ENCODE measurements at regions not wholly inside any gene's neighbourhood (a gene's known extent, or its start where the extent isn't known, plus 50 kb on each side); places are given as distances from the start of the nearest gene placed in this dataset.
A peak's percentile ranks its signal among the peaks of the same experiment; 100 is the strongest.

GRCh38 chr17:72518159-72518732 lies 397.4 kb downstream of the SOX9 start:
- no peak for DNase-seq (ENCODE audit: low read depth in 2 of 2)

GRCh38 chr17:72518753-72519597 lies 398.2 kb downstream of the SOX9 start:
- DNase-seq (ENCODE audit: low read depth in 2 of 2), result no peak

GRCh38 chr17:72519598-72519936 lies 398.7 kb downstream of the SOX9 start:
- no peak for DNase-seq (ENCODE audit: low read depth in 2 of 2)

GRCh38 chr17:72520665-72521303 lies 400.0 kb downstream of the SOX9 start:
- DNase-seq (ENCODE audit: low read depth in 2 of 2), result no peak

GRCh38 chr17:72523491-72523890 lies 402.7 kb downstream of the SOX9 start:
- DNase-seq (ENCODE audit: low read depth in 2 of 2), result no peak

DNA sequence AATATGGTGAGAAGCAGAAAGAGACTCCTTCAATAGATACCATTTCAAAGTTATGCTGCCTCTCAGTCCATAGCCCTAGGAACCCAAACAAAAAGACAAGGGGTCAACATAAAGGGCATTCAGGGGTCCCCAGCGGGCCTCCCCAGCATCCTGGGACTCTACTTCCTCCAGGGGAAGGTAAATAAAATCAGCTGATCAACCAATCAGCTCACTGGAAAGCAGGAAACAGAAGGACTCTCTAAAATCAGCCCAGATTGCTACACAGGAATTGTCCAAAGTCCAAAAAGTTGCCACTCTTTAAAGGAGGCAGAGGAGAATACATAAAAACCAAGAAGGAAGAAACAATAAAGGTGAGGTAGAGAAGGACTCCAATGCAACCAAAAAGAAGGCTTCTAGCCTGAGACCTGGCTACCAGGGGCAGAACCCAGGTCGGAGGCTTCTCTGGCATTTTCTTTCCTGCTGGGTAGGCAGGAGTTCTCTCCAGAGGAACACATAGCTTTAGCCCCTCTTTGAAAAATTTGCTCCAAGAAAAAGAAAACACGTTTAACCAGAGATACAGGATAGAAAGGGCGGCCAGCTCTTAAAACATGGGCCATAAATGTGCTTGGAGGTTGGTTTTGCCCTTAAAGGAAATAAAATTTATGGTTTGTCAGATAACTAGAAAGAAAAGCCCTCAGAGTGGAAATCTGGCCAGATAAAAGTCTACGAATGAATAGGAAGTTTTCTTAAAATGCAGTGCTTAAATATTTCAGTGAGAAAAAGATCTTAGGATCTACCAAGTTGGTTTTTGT lies 404.6 kb downstream of the SOX9 start:
- DNase-seq (ENCODE audit: low read depth in 2 of 2), result no peak

DNA sequence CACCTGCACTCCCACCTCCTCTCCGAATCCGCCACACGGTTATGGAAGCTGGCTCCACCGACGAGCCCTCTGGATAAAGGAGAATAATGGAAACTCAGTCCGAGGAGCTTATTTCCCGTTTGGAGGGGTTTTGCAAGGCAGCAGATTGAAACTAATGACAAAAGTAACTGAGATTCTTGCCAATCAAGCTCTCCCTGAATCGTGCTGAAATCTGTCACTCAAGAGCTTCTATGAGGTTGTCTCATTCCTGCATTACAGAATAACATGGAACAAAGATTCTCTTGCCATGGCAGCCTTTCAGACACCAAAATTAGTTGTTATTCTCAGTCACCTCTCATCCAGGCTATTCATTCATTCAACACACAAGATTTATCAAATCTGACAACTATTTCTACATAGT lies 405.9 kb downstream of the SOX9 start:
- DNase-seq (ENCODE audit: low read depth in 2 of 2), result no peak

DNA sequence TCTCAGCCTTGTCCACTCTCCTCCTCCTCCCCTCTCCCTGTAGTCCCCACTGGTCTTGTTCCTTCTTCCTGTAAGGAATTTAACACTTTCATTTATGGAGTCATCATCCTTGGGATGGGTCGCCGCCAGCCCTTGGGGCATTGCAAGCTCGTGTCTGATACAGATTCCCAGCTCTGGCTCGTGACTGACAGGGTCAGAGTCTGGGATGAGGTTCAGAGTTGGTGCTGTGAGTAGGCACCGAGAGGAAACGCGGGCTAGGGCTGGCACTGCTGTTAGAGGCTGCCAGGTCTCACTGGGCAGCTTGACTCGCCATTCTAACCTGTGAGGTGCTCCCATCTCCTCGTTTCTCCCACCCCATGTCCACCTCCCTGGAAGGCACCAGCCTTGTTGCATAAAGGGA lies 407.0 kb downstream of the SOX9 start:
- no peak for DNase-seq (ENCODE audit: low read depth in 2 of 2)

DNA sequence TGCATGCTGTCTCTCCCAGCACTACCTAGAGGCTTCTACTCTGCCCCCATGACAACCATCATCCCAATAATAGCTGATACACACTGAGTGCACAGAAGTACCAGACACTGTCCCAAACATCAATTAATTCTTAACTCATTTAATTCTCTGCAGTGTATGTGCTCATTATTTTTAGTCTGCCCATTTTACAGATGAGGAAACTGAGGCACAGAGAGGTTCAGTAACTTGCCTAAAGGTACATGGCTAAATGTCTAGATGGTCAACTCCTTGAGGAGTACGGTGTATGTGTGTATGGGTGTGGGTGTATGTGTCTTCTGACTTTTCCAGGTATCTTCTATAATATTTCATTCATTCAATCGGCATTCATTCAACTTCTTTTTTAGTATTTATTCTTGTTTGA lies 407.9 kb downstream of the SOX9 start:
- no peak for DNase-seq (ENCODE audit: low read depth in 2 of 2)

DNA sequence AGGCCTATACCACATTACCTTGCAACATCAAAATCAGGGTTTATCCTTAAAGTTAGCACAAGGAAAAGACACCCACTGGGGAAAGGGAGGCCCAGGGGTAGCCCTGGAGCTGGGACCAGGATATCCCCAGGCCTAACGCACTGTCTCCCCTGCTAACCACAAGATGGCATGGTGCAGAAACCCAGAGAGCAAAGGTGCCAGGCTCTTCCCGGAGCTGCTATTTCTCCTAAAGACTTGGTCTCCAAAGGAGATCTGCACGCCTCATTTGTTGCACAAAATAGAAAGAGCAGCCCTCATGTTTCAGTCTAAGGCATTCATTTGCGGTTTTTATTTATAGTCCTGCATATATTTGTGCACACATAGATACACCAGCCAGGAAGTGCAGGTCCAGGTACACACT lies 408.6 kb downstream of the SOX9 start:
- no peak for DNase-seq (ENCODE audit: low read depth in 2 of 2)

- no peak for DNase-seq (ENCODE audit: low read depth in 2 of 2)
Measured at GRCh38 chr17:72530454-72530853, 409.6 kb downstream of the SOX9 start.

DNA sequence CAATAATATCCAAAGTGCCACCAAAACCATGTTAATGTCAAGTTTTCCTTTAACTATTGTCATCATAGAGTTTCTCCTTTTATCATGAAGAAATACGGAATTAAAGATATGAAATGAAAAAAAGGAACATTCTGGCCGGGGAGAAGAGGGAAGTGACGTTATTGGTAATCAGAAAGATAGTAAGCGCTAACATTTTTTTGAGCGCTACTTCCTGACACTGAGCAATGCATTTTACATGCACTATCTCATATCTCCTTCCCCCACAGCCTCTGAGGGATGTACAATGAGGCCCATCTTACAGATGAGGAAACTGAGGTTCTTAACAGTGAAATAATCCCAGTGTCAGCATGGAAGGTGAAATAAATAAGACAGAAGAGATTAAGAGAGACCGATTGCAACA lies 410.9 kb downstream of the SOX9 start:
- no peak for DNase-seq (ENCODE audit: low read depth in 2 of 2)

DNA sequence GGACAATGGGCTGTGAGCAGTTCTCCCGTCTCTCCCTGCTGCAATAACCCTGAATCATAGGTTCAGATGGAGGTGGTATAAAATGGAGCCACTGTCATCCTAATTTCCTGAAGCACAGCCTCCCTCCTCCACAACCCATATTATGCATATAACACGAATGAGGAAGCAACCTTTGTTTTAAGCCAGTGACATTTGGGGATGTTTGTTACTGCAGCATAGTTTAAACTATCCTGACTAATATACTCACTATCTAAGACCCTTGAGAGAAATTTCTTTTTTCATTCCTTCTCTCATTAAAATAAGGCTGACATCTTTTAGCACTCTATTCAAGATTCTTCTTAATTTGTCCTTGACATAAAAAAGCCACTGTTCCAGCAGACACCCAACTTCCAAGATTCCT lies 413.4 kb downstream of the SOX9 start:
- DNase-seq (ENCODE audit: low read depth in 2 of 2), result no peak

DNA sequence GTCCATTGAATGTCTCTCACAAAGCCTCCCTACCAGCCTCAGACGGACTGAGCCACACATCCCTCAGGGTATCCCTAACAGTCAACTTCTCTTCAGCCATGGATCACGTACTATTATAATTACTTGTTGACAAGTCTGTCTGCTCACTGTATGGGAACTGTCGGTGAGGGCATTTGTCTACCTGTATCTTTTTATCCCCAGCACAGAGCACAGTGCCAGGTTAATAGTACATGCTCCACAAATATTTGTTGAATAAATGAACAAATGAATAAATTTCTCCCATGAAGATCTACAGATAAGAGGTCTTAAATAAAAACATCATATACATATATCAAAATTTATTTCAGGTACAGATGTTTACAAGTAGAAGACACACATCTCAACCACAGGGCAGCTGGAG lies 414.0 kb downstream of the SOX9 start:
- DNase-seq (ENCODE audit: low read depth in 2 of 2), result no peak

GRCh38 chr17:72535346-72535745 lies 414.5 kb downstream of the SOX9 start:
- no peak for DNase-seq (ENCODE audit: low read depth in 2 of 2)

DNA sequence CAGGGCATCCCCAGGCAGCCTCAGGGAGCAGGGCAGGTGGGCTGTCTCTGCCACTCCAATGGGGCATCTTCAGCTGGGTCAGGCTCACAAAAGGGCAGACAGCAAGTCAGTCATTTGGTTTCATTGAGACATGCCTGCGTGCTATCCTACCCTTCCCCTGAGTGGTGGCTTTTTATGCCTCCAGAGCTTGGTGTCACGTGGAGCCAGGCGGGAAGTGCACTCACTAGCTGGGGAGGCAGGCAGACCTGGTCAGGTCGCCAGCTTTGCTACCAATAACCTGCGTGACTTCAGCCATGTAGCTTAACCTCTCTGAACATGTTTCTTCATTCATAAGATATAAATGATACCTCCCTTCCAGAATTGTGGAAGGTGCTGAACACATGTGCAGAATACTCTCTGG lies 415.0 kb downstream of the SOX9 start:
- no peak for DNase-seq (ENCODE audit: low read depth in 2 of 2)

DNA sequence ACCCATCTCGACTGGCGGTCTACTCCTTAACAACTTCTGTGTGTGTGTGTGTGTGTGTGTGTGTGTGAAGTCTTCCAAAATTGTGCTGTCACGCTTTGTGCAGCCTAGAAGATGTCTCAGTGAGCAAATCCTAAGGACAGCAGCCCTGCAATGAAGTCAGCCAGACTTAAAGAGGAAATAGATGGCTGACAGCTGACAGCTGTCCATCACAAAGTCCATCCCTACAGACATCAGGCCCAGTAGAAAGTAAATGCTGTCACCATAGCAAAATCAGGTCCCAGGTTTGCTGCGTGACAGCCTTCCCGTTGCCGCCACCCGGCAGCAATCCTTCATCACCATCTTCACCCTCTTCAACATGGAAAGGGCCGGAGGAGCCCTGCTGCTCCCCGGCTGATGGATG lies 416.0 kb downstream of the SOX9 start:
- no peak for DNase-seq (ENCODE audit: low read depth in 2 of 2)

DNA sequence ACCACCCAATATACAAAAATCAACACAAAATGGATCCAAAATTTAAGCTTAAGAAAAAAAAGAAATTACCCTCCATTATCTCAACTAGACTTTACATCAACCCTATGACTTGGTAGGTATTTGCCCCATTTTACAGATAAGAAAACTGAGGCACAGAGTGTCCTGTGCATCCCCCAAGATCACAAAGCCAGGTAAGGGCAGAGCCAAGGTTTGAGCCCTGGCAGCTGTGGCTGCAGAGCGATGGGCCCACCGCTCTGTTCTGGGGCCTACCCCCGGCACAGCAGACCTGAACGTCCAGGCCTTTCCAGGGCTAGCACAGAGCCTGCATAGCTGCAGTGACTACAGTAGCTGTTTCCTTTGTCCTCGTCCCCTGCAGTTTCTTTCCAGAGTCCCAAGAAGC lies 417.6 kb downstream of the SOX9 start:
- no peak for DNase-seq (ENCODE audit: low read depth in 2 of 2)

DNA sequence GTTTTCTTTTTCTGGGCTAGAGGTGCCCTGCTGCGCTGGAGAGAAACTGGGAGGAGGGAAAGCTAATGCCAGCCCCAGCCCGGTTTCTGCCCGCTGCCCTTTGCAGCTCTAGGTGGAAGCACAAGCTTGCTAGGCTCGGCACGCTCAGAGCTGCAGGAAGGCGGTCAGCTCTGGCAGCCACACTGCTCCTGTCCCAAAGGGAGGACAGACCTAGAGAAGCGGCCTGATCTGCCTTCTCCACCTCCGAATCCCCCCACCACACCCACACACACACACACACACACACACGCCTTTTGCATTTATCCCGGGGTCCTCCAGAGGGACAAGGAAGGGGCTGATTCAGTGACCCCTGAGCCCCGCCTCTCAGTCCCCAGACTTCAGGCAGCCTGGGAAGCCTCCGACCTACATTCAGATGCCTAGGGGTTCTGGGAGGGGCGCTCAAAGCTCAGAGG lies 418.1 kb downstream of the SOX9 start:
- no peak for DNase-seq (ENCODE audit: low read depth in 2 of 2)

DNA sequence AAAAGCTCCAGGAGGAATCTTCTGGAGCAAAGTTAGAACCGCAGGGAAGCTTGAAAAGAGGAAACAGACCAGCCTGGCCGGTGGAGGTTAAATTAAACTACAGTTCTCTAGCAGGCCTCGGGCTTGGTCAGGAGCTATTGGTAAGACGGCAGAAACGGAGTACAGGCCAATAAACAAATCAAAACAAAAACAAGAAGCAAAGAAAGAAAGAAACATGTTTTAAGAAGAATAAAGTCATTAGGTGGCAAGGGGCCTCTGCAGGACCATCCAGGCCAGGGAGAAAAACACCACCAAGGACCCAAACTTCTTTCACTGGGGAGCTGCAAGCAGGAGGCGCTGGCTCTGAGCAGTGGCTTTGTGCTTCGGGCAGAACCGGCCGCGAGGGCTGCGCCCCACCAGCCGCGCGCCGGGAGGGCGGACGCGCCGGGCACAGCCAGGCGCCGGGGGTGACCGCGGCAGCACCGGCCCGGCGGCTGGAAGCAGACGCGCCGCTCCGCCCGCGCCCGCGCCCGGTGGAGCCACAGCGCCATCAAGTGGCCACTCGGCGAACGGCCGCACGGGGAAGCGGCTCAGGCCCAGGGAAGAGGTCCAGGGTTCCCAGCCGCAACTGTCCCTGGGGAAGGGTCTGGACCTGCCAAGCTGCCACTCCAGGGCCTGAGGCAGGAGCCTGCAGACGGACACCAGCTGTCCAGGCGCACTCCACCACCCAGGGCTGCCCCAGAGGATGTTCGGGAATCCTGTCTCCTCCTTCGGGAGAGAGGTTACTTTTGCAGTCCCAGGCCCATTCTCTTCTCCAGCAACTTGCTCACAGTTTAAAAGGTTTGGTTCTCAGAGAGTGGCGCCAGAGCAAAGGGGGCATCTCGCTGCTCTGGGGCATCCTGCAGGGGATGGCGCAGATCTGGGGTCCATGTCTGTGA lies 419.4 kb downstream of the SOX9 start:
- DNase-seq (ENCODE audit: low read depth in 2 of 2), result peak in 1 of 2 donors; percentile 24

GRCh38 chr17:72542317-72542716 lies 421.5 kb downstream of the SOX9 start:
- DNase-seq (ENCODE audit: low read depth in 2 of 2), result no peak

Data from stimulated activated CD8-positive, alpha-beta memory T cell treated with anti-CD3 and anti-CD28 coated beads, Interleukin-15, amount 100 ng/mL, for 4 hours (primary cell).